Neural cell (in vitro differentiated cells): ENCODE measurements at regions not wholly inside any gene's neighbourhood (a gene's known extent, or its start where the extent isn't known, plus 50 kb on each side); places are given as distances from the start of the nearest gene placed in this dataset.

Experiments
- H2AFZ ChIP-seq: fragments of 200-600, 300-800 bp; sonication (generic), shearing (Covaris generic); 2 replicates; pipeline ENCODE4 v1.6.0; 2014; ENCODE audit warnings: low read depth, mild to moderate bottlenecking, antibody characterized with exemption, low read length, moderate library complexity
- H3F3A ChIP-seq: fragments of 200-600 bp; shearing (Covaris generic); 2 replicates; pipeline ENCODE4 v1.6.1; 2016; ENCODE audit warnings: mild to moderate bottlenecking, moderate library complexity, mixed read lengths, antibody characterized with exemption, low read length; ENCODE audit not compliant: insufficient read depth, poor library complexity, severe bottlenecking
- H3K27ac ChIP-seq: fragments of 200-600, 300-800 bp; sonication (generic), shearing (Covaris generic); 2 replicates; pipeline ENCODE4 v1.5.1; 2014; ENCODE audit warnings: mild to moderate bottlenecking, low read length, moderate library complexity
- H3K27me3 ChIP-seq: fragments of 300-800, 200-600 bp; sonication (generic), shearing (Covaris generic); 2 replicates; pipeline ENCODE4 v1.6.0; 2014; ENCODE audit warnings: mild to moderate bottlenecking, low read depth, low read length, moderate library complexity; ENCODE audit not compliant: insufficient read depth
- H3K36me3 ChIP-seq: fragments of 300-800, 200-600 bp; sonication (generic), shearing (Covaris generic); 2 replicates; pipeline ENCODE4 v1.5.1; 2014; ENCODE audit warnings: mild to moderate bottlenecking, antibody characterized with exemption, low read length, moderate library complexity; ENCODE audit not compliant: insufficient read depth
- H3K4me2 ChIP-seq: fragments of 300-800, 200-600 bp; sonication (generic), shearing (Covaris generic); 2 replicates; pipeline ENCODE4 v1.6.0; 2014; ENCODE audit warnings: mild to moderate bottlenecking, low read length
- H3K4me3 ChIP-seq: fragments of 300-800, 200-600 bp; sonication (generic), shearing (Covaris generic); 2 replicates; pipeline ENCODE4 v1.5.1; 2014; ENCODE audit warnings: mild to moderate bottlenecking, low read length, moderate library complexity
- H3K79me2 ChIP-seq: fragments of 200-600 bp; shearing (Covaris generic); replicated peaks from 2 replicates; pipeline ENCODE4 v1.6.0; 2014; ENCODE audit warnings: mild to moderate bottlenecking, low read length, moderate library complexity; ENCODE audit not compliant: insufficient read depth
- H3K9ac ChIP-seq: fragments of 300-800, 200-600 bp; sonication (generic), shearing (Covaris generic); 2 replicates; pipeline ENCODE4 v1.6.1; 2016; ENCODE audit warnings: mild to moderate bottlenecking, low read length, mixed read lengths
- H3K9me2 ChIP-seq: fragments of 200-600 bp; shearing (Covaris generic); 2 replicates; pipeline ENCODE4 v1.6.1; 2016; ENCODE audit warnings: mild to moderate bottlenecking, low read length, mixed read lengths; ENCODE audit not compliant: insufficient read depth
- H3K9me3 ChIP-seq: fragments of 200-600, 300-800 bp; sonication (generic), shearing (Covaris generic); 2 replicates; pipeline ENCODE4 v1.6.1; 2016; ENCODE audit warnings: mild to moderate bottlenecking, mixed run types, low read length, moderate library complexity, mixed read lengths
- H4K20me1 ChIP-seq: fragments of 200-600 bp; shearing (Covaris generic); 2 replicates; pipeline ENCODE4 v1.6.1; 2016; ENCODE audit warnings: mild to moderate bottlenecking, mixed run types; ENCODE audit not compliant: insufficient read depth
- CTCF ChIP-seq: fragments of 450-650 bp; IDR thresholded peaks from 2 replicates; pipeline ENCODE4 v1.5.1; 2014; ENCODE audit warnings: antibody characterized with exemption, mild to moderate bottlenecking, moderate library complexity; ENCODE audit not compliant: poor library complexity, severe bottlenecking
- EP300 ChIP-seq: fragments of 450-650 bp; conservative IDR thresholded peaks from 2 replicates; pipeline ENCODE4 v1.6.1; 2014; ENCODE audit warnings: antibody characterized with exemption, mild to moderate bottlenecking, moderate library complexity; ENCODE audit not compliant: poor library complexity, severe bottlenecking
- EZH2 ChIP-seq: fragments of 200-600, 300-800 bp; shearing (Covaris generic), sonication (generic); IDR thresholded peaks from 2 replicates; pipeline ENCODE4 v1.6.1; 2014; ENCODE audit warnings: antibody characterized with exemption, low read length, borderline replicate concordance, mild to moderate bottlenecking; ENCODE audit not compliant: insufficient read depth, poor library complexity, severe bottlenecking
- MXI1 ChIP-seq: fragments of 450-650 bp; conservative IDR thresholded peaks from 2 replicates; pipeline ENCODE4 v1.6.1; 2014; ENCODE audit warnings: antibody characterized with exemption, mild to moderate bottlenecking; ENCODE audit not compliant: poor library complexity, severe bottlenecking
- POLR2AphosphoS5 ChIP-seq: IDR thresholded peaks from 2 replicates; pipeline ENCODE4 v1.6.1; 2012
- RAD21 ChIP-seq: fragments of 450-650 bp; conservative IDR thresholded peaks from 2 replicates; pipeline ENCODE4 v1.6.1; 2014; ENCODE audit warnings: antibody characterized with exemption, mild to moderate bottlenecking, moderate library complexity
- REST ChIP-seq: IDR thresholded peaks from 2 replicates; pipeline ENCODE4 v1.6.1; 2012; ENCODE audit warnings: borderline replicate concordance
- SMC3 ChIP-seq: fragments of 450-650 bp; conservative IDR thresholded peaks from 2 replicates; pipeline ENCODE4 v1.6.1; 2014; ENCODE audit warnings: antibody characterized with exemption, mild to moderate bottlenecking, moderate library complexity; ENCODE audit not compliant: poor library complexity
- TAF1 ChIP-seq: IDR thresholded peaks from 2 replicates; pipeline ENCODE4 v1.6.1; 2012; ENCODE audit warnings: low read depth

GRCh38 chr4:1541449-1542225 lies 135.4 kb upstream of the NKX1-1 start:
- Histone ChIP-seq H3K27ac (no peak overlapping the region), H3K4me3 (no peak overlapping the region), H3K9ac (no peak overlapping the region), H3K9me3 (no peaks in the 10 kb centered on the region), H3K27me3 (no peaks in the 10 kb centered on the region), H2AFZ (no peak overlapping the region), H3K4me2 (no peak overlapping the region), H3K79me2 (no peaks in the 10 kb centered on the region), H3F3A (no peaks in the 10 kb centered on the region), H3K36me3 (no peaks in the 10 kb centered on the region), H3K9me2 (no peaks in the 10 kb centered on the region), H4K20me1 (no peaks in the 10 kb centered on the region)
- TF ChIP-seq EZH2 = no peak
- TF ChIP-seq MXI1 = no peak
- no peak for TF ChIP-seq RAD21
- TF ChIP-seq CTCF = no peak
- no peak for TF ChIP-seq POLR2AphosphoS5
- no peak for TF ChIP-seq REST
- no peak for TF ChIP-seq SMC3
- no peak for TF ChIP-seq TAF1
- no peak for TF ChIP-seq EP300

- Histone ChIP-seq H3K27me3 (no peaks in the 10 kb centered on the region), H3F3A (no peaks in the 10 kb centered on the region), H3K36me3 (no peaks in the 10 kb centered on the region), H3K9ac (no peak overlapping the region), H3K4me2 (no peak overlapping the region), H3K79me2 (no peaks in the 10 kb centered on the region), H3K9me2 (no peaks in the 10 kb centered on the region), H3K4me3 (no peak overlapping the region), H3K27ac (no peak overlapping the region), H3K9me3 (no peaks in the 10 kb centered on the region), H4K20me1 (no peaks in the 10 kb centered on the region), H2AFZ (no peak overlapping the region)
- TF ChIP-seq POLR2AphosphoS5 (no peak), EP300 (no peak), SMC3 (no peak), REST (no peak), EZH2 (no peak), TAF1 (no peak), RAD21 (no peak), MXI1 (no peak), CTCF (no peak)
These were observed 134.5 kb upstream of the NKX1-1 start for GRCh38 chr4:1540601-1541375.
